ENCODE measurements at regions not wholly inside any gene's neighbourhood (a gene's known extent, or its start where the extent isn't known, plus 50 kb on each side); places are given as distances from the start of the nearest gene placed in this dataset.

DNA sequence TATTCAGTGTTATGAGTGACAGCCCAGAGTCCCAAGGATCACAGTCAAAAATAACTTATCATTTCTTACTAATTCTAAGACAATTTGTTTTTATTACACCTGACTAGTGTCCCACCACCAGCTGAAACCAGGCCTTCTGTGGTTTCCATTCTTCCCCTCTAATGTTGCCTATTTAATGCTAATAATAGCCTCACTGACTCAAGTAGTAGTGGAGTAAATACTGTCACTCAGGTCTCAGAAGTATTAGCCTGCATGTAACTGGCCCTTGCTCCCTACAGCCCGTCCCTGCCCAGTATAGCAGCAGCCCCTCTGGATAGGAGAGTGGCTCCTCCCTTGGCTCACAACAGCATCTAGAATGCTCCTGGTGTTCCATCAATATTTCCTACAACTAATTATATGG, 665.5 kb downstream of the NTRK3 start:
- no peak for DNase-seq

DNA sequence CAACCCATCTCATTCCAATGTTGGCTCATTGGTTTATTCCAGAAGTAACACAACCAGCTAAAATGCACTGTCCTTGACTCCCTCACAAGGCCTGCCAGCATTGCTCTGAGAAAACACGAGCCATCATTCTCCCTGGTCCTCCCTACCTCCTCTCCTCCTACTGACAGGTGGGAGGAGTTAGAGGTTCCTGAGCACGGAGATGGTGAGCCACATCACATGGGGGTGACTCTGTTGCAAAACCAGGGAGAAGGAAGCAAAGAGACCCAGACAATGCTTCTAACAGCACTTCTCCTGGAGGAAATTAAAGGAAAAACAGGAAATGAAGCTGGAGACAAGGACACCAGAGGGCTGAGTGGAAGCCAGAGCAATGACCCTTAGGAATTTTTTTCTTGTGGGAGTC, 667.4 kb downstream of the NTRK3 start:
- DNase-seq = no peak

DNA sequence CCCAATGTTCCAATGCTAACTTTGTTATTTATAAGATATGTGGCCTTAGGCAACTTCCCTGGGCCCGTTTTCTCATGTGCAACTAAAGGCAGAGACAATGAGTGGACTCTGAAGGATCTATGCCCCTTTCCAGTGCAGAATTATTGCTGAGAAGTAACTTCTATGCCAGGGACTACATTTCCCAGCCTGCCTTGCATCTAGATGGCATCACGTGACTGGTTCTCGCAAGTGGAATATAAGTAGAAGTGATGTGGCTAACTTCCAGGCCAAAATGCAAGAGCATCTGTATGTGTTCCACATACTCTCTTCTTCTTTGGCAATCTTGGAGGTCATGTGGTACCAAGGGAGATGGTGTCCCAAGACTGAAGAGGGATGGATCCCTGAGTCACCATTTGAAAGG, 674.4 kb downstream of the NTRK3 start:
- DNase-seq = no peak

DNA sequence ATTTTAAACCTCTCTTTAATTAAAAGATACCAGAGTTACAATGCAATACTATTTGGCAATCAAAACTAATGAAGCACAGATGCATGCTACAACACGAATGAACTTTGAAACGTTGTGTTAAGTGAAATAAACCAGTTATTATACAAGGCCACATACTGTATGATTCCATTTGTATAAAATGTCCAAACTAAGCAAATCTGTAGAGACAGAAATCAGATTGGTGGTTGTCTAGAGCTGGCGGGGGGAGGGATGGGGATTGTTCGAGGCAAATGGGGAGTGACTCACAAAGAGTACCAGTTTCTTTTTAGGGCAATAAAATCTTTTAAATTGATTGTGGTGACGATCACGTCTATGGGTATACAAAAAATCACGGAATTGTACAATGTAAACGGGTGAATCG, 677.0 kb downstream of the NTRK3 start:
- DNase-seq = no peak

DNA sequence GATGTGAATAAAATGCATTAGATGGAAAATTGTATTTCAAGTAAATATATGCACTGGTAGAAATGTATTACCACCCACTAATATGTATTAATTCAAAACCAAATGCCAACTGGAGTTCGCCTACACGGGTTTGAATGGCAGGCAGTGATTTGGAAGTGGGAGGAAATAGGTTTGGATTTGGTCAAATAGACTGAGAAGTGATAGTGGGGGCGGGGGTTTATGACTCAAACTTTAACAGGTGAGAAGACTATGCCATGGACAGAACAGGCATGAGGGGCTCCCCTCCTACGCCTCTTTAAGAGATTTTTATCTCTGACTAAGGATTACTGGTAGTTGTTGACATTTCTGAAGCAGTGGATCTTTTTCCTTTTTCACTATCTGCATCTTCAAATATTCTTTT, 677.8 kb downstream of the NTRK3 start:
- peak in 4 of 56 donors; percentile 3 to 40 (median 16) for DNase-seq

DNA sequence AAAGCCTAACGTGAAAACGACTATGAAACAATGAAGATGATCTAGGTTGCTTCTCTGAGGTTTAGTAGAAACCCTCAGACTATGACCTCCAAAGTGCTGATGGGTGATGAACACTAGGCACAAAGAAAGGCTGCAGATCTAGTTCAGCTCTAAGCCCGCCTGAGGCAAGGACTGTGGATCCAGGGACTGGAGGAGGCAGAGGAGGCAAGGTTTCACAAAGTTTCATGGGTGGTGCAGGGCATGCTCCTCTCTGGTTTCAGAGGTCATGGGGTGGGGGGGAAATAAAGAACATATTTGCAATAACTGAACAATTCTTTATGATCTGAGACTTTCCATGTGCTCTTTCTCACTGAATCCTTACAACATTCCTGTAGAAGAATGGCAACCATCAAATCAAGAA, 679.2 kb downstream of the NTRK3 start:
- DNase-seq = no peak

DNA sequence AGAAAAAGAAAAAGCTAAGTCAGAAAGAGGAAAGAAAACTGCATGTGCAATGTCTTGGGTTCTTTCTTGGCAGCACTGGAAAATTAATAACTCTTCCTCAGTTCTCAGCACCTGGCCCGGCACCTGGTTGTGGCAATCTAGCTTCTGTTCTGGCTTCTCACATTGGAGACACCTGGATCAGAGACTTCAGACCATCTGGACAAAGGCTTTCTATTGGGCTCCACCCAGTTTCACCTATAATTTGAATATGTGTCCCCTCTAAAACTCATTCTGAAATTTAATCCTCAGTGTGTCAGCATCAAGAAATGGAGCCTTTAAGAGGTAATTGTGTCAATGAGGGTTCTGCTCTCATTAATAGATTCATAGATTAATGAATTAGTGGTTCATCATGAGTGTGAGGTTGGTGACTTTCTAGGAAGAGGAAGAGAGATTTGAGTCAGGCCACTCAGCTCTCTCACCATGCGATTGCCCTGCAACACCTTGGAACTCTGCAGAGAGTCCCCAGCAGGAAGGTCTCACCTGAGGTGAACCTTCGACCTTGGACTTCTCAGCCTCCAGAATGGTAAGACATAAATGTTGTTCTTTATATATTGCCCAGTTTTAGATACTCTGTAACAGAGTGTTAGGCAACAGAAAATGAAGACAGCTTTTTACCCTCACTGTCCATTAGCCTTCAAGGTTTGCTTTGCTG, 679.9 kb downstream of the NTRK3 start:
- no peak for DNase-seq

DNA sequence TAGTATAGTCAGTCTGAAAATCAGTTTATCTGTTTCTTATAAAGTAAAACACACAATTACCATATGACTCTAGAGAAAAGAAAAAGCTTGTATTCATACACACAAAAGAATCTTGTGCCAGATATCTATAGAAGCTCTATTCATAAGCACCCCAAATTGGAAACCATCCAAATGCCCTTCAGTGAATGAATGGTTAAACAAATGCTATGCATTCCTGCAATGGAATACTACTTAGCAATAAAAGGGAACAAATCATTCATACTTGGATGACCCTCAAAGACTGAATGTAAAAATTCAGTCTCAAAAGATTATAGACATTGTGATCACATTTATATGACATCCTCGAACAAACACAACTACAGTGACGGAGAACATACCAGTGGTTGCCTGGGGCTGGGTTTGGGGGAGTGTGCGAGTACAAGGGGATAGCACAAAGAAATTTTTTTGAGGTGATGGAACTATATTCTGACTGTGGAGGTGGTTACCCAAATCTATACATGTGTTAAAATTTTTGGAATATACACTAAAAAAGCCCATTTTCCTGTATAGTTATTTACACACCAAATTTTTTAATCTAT, 680.6 kb downstream of the NTRK3 start:
- DNase-seq = no peak

DNA sequence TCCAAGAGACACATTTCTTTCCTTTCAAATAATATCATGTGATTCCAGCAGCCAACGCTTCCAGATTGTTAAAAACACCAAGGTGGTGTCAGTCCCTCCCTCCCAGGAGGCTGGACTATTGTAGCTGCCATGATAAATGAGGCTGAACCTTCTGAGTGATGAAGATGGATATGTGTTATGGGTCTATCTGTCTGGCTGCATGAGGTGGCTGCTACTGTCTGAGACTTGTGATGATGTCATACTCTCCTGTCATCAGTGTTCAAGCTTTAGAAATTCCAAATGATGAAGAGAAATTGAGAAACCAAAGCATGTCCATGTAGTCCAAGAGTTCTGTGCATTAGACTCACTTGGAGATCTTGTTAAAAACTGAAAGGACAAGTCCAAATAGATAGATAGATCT, 683.0 kb downstream of the NTRK3 start:
- DNase-seq = no peak

DNA sequence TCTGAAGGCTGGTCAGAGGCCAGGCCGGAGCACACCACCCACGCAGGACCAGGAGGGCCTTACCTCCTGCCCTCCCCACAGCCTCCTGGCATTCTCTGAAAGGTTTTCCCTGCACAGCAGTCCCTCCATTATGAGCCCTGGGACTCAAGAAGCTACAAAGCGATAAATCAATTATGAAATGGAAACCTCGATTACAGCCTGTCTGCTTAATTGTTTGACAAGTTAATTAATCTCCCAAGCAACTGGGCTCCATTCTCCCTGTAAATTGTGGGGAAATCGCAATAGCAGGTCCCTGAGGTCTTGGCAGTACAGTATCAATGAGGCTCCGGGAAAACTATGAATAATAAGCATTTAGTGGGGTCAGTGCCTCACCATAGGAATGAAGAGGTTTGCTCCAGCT, 683.5 kb downstream of the NTRK3 start:
- DNase-seq = no peak

DNA sequence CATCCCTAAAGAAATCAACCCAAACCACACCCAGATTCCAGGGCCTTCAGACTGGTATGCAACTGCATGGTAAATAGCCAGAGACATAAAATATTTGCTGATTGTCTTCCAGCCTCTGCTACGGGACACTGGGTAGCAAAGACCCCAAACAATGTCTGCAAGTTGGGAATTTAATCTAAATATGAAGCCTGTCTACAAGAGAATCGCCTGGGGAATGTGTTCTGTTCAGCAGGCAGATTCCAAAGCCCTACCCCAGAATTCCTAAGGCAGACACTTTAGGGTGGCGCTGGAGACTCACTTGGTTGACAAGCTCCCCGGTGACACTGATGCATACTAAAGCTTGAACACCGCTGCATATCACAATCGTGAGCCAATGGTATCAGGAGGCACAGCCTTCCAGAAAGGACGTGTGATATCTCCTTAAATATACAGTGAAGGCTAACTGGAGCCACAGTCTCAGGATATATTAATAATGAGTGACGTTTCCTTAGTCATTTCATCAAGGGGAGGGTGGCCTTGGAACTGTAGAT, 684.1 kb downstream of the NTRK3 start:
- no peak for DNase-seq

DNA sequence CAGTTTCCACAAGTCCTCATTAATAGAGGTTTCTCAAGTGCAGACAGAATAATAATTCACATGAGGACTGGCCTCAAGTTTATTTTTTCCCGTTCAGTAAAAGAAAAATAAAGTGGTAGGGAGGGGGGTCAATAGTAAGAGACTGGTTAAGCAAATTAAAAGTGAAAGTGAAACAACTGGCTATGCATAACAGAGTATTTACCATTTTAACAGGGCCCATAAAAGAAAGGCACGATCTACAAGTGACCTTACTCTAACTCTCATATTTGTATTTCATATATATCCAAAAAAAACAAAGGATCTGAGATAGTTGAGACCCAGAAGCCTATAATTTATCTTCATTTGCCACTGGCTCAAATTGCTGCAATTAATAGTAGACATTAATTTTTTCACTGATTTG, 686.3 kb downstream of the NTRK3 start:
- no peak for DNase-seq

DNA sequence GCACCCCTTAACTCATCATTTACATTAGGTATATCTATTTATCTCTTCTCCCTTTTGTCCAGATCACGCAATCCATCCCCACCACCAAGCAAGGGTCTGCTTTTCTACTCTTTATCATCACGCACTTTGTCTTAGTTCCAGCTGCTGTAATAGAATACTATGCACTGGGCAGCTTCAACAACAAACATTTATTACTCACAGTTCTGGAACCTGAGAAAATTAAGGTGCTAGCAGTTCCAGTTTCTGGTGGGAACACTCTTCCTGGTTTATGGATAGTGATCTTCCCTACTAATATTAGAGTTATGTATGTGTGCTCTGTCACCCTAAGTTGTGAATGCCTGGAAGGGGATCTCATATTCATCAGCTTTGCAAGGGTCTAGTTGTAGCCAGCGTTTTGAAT, 687.0 kb downstream of the NTRK3 start:
- DNase-seq = no peak

DNA sequence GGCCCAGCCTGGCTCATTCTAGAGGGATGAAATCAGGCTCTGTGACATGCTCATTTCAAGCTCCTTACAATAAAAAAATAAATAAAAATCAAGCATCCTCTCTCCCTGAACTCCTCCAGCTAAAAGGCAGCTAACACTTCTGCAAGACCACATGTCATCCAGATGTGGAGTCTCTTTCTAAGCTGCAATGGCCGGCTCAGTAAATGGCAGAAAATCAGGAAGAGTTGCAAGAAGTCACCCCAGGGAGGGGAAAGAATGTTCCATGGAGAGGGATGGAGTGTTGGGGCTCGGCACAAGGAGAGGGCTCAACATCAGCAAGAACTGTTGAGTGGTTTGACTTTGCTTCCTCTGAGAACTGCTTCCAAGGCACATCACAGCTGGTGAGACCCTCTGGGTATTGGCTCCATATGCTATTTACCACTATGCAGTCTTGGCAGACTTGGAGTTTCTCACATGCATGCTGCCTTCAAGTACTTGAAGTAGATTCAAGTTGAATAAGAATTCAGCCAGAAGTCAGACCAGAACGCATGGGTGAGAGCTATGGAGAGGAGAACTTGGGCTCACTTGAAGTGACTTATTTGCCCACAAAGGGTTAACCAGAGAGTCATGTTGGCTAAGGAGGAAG, 689.0 kb downstream of the NTRK3 start:
- no peak for DNase-seq

DNA sequence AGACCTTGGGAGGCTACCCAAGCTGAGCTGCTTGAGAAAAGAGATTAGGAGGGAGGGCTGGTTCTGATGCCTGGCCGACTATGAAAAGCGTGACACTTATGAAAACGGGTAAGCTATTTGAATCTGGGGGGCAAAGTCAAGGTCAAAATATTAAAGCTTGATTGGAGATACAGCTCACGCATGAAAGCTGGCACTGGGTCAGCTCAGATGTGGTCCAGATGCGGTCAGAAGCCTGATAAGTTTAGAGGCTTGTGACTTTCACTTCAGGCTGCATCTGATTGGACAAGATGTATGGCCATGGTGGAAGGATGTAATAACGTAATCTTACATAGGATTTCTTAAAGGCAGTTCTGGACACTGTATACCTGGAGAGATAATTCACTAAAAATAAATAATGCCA, 690.3 kb downstream of the NTRK3 start:
- DNase-seq = no peak

DNA sequence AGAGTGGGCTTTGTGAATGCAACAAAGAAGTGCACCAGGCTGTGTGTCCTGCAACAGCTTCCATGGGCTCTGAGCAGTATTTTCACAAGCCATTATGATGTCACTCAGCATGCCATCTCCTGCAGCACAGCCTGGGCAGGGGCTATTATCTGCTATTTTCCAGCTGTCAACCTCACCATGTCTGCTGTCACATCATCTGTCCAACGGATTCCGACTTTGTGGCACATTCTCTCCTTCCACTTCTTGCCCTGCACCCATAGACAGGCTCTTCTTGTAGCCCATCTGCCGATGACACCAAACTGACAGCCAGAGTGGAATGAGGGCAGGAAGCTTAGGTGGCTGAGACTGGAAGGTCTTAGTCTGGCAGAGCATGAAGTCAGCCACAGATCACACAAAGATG, 691.9 kb downstream of the NTRK3 start:
- DNase-seq = no peak

DNA sequence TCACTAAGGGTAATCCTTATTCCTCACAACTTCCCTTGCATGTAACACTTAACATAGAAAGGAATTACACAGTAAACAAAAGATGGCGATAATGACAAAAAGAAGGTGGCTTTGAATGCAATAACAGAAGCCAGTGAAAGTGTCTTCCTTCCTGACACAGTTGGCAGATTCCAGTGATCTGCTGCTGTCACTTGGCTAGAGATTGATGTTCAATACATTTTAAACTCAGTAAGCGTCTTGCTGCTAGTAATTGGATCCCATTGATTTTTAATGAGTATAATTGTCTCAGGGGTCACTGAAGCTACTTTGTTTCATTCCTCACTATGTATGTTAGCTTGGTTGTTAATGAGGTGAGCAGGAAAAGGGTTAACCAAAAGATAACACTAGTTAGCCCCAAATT, 692.7 kb downstream of the NTRK3 start:
- DNase-seq = no peak

DNA sequence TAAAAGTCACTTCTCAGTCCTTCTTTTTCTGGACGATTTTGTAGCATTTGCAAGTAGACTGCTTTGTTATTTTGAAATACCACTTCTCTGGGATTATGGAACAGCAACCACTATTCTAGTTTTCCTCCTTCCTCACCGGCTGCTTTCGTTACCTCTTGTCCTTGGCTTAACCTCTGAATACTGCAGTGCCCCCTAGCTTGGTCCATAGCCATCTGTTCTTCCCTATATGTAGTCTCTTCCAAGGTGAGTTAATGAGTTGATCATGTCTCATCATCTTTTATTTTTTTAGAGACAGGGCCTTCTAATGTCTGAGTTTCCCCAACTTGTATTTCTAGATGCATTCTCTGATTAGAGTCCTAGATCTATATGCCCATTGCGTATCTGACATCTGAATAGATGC, 694.3 kb downstream of the NTRK3 start:
- DNase-seq = no peak

DNA sequence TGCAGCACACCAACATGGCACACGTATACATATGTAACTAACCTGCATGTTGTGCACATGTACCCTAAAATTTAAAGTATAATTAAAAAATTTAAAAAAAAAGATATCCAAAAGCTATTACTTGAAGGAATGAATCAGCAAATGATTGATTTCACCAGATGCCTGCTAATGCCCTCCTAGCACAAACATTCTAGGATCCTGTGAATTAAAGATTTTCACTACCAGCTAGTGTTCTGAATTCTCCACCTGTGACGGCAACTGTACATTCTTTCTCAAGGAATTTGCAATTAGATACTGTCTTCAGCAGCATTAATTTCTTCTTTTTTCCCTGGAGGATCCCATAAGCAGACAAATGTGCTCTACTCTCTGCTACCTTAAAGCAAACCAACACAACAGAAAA, 694.9 kb downstream of the NTRK3 start:
- no peak for DNase-seq

DNA sequence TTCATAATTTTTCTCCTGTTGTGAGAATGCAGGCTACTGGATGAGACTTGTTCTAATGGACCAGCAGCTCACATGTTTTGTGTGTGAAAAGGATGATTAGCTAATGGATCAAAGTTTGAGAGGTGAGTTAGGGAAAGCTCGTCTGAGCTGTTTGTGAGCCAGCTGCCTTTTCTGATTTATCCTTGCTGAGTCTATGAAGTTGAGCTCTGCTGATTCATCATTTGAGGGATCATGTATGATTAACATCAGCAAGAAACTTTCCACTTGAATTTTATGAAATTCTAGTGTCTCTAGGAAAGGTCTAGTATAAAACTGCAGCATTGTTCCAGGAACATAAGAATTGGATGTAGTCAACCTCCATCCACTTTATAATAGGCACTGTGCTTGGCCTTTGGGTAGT, 698.7 kb downstream of the NTRK3 start:
- DNase-seq = no peak

DNA sequence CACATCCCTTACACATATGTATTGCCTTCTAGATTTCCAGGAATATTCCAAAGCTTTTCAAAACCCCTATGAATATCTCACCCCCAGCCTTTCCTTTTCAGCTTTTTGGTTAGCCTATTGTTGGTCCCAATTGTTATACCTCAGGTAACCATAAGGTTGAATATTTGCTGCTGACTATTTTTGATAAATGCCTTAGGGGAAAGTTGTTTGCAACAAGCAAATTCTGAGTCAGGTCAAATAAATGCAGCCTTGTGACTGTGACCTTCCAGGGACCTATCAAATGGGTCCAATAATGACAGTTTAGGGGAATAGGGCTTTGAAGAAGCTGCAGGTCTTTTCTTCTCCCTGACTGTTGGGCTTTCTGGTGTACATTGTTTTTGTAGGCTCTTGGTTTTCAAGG, 699.7 kb downstream of the NTRK3 start:
- no peak for DNase-seq

DNA sequence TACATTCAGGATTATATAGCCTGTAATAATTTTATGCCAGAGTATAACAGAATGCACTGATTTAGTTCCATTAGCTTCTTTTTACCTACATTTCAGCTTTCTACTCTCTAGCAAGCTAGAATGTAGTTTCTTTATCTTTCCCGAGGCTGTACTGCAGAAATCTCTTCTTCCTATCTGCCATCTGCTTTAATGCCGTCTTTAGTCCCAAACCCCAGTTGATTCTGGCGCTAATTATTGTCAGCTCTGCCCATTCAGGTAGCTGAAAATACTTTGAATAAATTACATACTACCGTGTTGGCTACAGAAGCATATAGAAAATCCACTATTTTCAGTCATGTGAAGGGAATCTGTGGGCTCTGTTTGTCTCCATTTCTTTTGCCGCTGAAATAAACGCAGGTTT, 706.7 kb downstream of the NTRK3 start:
- DNase-seq = no peak

DNA sequence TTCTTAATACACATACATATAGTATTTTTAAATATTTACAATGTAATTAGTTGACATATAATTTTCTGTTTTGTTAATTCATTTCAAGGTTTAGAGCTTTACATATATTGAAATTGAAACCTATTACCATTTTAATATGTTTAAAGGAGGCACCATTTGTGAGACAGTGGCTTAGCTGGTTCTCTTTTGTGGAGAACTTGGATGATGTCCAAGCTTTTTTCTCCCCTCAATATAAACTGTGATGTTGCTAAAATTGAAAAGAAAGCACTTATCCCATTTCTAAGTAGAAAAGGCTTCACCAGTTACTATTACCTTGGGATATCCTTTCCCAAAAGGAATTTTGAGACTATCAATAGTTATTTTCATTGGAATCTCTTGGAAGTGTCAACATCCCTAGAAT, 707.2 kb downstream of the NTRK3 start:
- DNase-seq = no peak

All from amygdala (tissue), 56 donors.